ENCODE measurements at regions not wholly inside any gene's neighbourhood (a gene's known extent, or its start where the extent isn't known, plus 50 kb on each side); places are given as distances from the start of the nearest gene placed in this dataset.

- H3K4me1 ChIP-seq (ENCODE audit: control insufficient read depth in 4 of 4, insufficient read depth in 4 of 4, low read length in 3 of 4), result peaks cover 0 to 2% (median 0%) of the 10 kb centered on the region in 4 donors
- no peaks in the 10 kb centered on the region for H3K27me3 ChIP-seq (ENCODE audit: control insufficient read depth in 4 of 4, insufficient read depth in 4 of 4, low read length in 3 of 4)
- H3K4me3 ChIP-seq (ENCODE audit: low read depth in 1 of 3, low read length in 3 of 3), result no peak overlapping the region
- no peaks in the 10 kb centered on the region for H3K9me3 ChIP-seq (ENCODE audit: control insufficient read depth in 4 of 4, low read length in 3 of 4)
- H3K36me3 ChIP-seq (ENCODE audit: control insufficient read depth in 4 of 4, insufficient read depth in 3 of 4, low read depth in 1 of 4, low read length in 3 of 4), result no peaks in the 10 kb centered on the region
- no peak overlapping the region for H3K27ac ChIP-seq (ENCODE audit: low read depth in 1 of 2, low read length in 2 of 2)
- 93% methylated on average over 4 of the region's 4 CpGs for WGBS
- TF ChIP-seq CTCF (IDR thresholded peaks at IDR 0.05; ENCODE audit: low read depth, low read length, missing input control), result no peak
- no peak for TF ChIP-seq MAX (IDR thresholded peaks at IDR 0.05)
- TF ChIP-seq JUND (IDR thresholded peaks at IDR 0.05), result no peak
- TF ChIP-seq FOXA1 (IDR thresholded peaks at IDR 0.05), result no peak
- no peak for TF ChIP-seq NR2F2 (IDR thresholded peaks at IDR 0.05)
- TF ChIP-seq, protein P1, sequence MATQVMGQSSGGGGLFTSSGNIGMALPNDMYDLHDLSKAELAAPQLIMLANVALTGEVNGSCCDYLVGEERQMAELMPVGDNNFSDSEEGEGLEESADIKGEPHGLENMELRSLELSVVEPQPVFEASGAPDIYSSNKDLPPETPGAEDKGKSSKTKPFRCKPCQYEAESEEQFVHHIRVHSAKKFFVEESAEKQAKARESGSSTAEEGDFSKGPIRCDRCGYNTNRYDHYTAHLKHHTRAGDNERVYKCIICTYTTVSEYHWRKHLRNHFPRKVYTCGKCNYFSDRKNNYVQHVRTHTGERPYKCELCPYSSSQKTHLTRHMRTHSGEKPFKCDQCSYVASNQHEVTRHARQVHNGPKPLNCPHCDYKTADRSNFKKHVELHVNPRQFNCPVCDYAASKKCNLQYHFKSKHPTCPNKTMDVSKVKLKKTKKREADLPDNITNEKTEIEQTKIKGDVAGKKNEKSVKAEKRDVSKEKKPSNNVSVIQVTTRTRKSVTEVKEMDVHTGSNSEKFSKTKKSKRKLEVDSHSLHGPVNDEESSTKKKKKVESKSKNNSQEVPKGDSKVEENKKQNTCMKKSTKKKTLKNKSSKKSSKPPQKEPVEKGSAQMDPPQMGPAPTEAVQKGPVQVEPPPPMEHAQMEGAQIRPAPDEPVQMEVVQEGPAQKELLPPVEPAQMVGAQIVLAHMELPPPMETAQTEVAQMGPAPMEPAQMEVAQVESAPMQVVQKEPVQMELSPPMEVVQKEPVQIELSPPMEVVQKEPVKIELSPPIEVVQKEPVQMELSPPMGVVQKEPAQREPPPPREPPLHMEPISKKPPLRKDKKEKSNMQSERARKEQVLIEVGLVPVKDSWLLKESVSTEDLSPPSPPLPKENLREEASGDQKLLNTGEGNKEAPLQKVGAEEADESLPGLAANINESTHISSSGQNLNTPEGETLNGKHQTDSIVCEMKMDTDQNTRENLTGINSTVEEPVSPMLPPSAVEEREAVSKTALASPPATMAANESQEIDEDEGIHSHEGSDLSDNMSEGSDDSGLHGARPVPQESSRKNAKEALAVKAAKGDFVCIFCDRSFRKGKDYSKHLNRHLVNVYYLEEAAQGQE (IDR thresholded peaks at IDR 0.05), result no peak
- TF ChIP-seq EGR1 (IDR thresholded peaks at IDR 0.05; ENCODE audit: low read depth in 2 of 2), result no peak
- TF ChIP-seq HNF4G (IDR thresholded peaks at IDR 0.05), result no peak
- no peak for TF ChIP-seq HNF4A (conservative IDR thresholded peaks at IDR 0.05)
- TF ChIP-seq GABPA (IDR thresholded peaks at IDR 0.05 in 1 of 2, conservative IDR thresholded peaks at IDR 0.05 in 1 of 2), result no peak
- TF ChIP-seq ZBTB33 (IDR thresholded peaks at IDR 0.05), result no peak
- TF ChIP-seq FOXA2 (IDR thresholded peaks at IDR 0.05), result no peak
- TF ChIP-seq RXRA (IDR thresholded peaks at IDR 0.05), result no peak
- TF ChIP-seq, protein P2, sequence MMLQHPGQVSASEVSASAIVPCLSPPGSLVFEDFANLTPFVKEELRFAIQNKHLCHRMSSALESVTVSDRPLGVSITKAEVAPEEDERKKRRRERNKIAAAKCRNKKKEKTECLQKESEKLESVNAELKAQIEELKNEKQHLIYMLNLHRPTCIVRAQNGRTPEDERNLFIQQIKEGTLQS (IDR thresholded peaks at IDR 0.05), result no peak
- peak; percentile 23 for DNase-seq (ENCODE audit: low spot score)
- H3K9ac ChIP-seq (ENCODE audit: low read depth in 1 of 2, low read length in 2 of 2), result no peak overlapping the region
Measured at GRCh38 chr2:128501700-128502099, 183.0 kb upstream of the HS6ST1 start.

GRCh38 chr2:128502200-128502599 lies 183.5 kb upstream of the HS6ST1 start:
- Histone ChIP-seq H3K9ac (ENCODE audit: low read depth in 1 of 2, low read length in 2 of 2) (no peak overlapping the region), H3K27me3 (ENCODE audit: control insufficient read depth in 4 of 4, insufficient read depth in 4 of 4, low read length in 3 of 4) (no peaks in the 10 kb centered on the region), H3K36me3 (ENCODE audit: control insufficient read depth in 4 of 4, insufficient read depth in 3 of 4, low read depth in 1 of 4, low read length in 3 of 4) (no peaks in the 10 kb centered on the region), H3K27ac (ENCODE audit: low read depth in 1 of 2, low read length in 2 of 2) (no peak overlapping the region), H3K4me1 (ENCODE audit: control insufficient read depth in 4 of 4, insufficient read depth in 4 of 4, low read length in 3 of 4) (peaks cover 0 to 2% (median 0%) of the 10 kb centered on the region in 4 donors), H3K9me3 (ENCODE audit: control insufficient read depth in 4 of 4, low read length in 3 of 4) (no peaks in the 10 kb centered on the region), H3K4me3 (ENCODE audit: low read depth in 1 of 3, low read length in 3 of 3) (no peak overlapping the region)
- WGBS, result 90% methylated on average over 8 of the region's 8 CpGs
- TF ChIP-seq YY1 (IDR thresholded peaks at IDR 0.05) (no peak), TAF1 (conservative IDR thresholded peaks at IDR 0.05) (no peak), FOXA1 (IDR thresholded peaks at IDR 0.05) (no peak)
- TF ChIP-seq, protein P1 (IDR thresholded peaks at IDR 0.05), result no peak
- peak; percentile 21 for DNase-seq (ENCODE audit: low spot score)

All from liver (tissue), 8 donors.